Stimulated activated naive CD8-positive, alpha-beta T cell treated with anti-CD3 and anti-CD28 coated beads, Interleukin-15, Interleukin-2, amounts not matched to agents 100 U/mL and 50 U/mL, for 24 hours (primary cell): ENCODE measurements at regions not wholly inside any gene's neighbourhood (a gene's known extent, or its start where the extent isn't known, plus 50 kb on each side); places are given as distances from the start of the nearest gene placed in this dataset.

Experiments
- ATAC-seq: fragments of 150-1000 bp; cut with Tn5 transposase; one replicate; pipeline ENCODE4 v1.10.0; 2021
- DNase-seq: peaks from one replicate; pipeline ENCODE4 v3.0.0; 2021

GRCh38 chr1:193666485-193667083 is 480.2 kb upstream of the B3GALT2 start:
- no peak for DNase-seq
- no peak for ATAC-seq

- ATAC-seq, result no peak
- no peak for DNase-seq
These were observed 477.6 kb upstream of the B3GALT2 start for GRCh38 chr1:193663965-193664364.

GRCh38 chr1:193662030-193662429 is 475.6 kb upstream of the B3GALT2 start:
- no peak for ATAC-seq
- DNase-seq, result no peak

GRCh38 chr1:193661385-193661784 is 475.0 kb upstream of the B3GALT2 start:
- ATAC-seq (no peak), DNase-seq (no peak)

GRCh38 chr1:193660428-193660827 is 474.0 kb upstream of the B3GALT2 start:
- no peak for DNase-seq
- ATAC-seq, result no peak

GRCh38 chr1:193658691-193659090 is 472.3 kb upstream of the B3GALT2 start:
- DNase-seq (no peak), ATAC-seq (no peak)

GRCh38 chr1:193658081-193658480 is 471.7 kb upstream of the B3GALT2 start:
- no peak for DNase-seq
- no peak for ATAC-seq

GRCh38 chr1:193657552-193657951 is 471.1 kb upstream of the B3GALT2 start:
- DNase-seq (no peak), ATAC-seq (no peak)

GRCh38 chr1:193656841-193657240 is 470.4 kb upstream of the B3GALT2 start:
- ATAC-seq, result no peak
- no peak for DNase-seq

- DNase-seq (no peak), ATAC-seq (no peak)
These were observed 468.7 kb upstream of the B3GALT2 start for GRCh38 chr1:193654951-193655735.

- no peak for ATAC-seq
- no peak for DNase-seq
These were observed 463.2 kb upstream of the B3GALT2 start for GRCh38 chr1:193649587-193649986.

GRCh38 chr1:193634876-193635275 is 448.5 kb upstream of the B3GALT2 start:
- DNase-seq (no peak), ATAC-seq (no peak)

GRCh38 chr1:193634470-193634869 is 448.1 kb upstream of the B3GALT2 start:
- DNase-seq (peak; percentile 5), ATAC-seq (no peak)

GRCh38 chr1:193633991-193634390 is 447.6 kb upstream of the B3GALT2 start:
- ATAC-seq (no peak), DNase-seq (no peak)

- ATAC-seq (no peak), DNase-seq (no peak)
These were observed 446.7 kb upstream of the B3GALT2 start for GRCh38 chr1:193633093-193633492.

GRCh38 chr1:193631306-193631705 is 444.9 kb upstream of the B3GALT2 start:
- ATAC-seq, result no peak
- DNase-seq, result no peak

- ATAC-seq (no peak), DNase-seq (no peak)
These were observed 443.5 kb upstream of the B3GALT2 start for GRCh38 chr1:193629875-193630274.

GRCh38 chr1:193626695-193627094 is 440.3 kb upstream of the B3GALT2 start:
- ATAC-seq (no peak), DNase-seq (no peak)

- DNase-seq (no peak), ATAC-seq (no peak)
These were observed 438.8 kb upstream of the B3GALT2 start for GRCh38 chr1:193625255-193625654.

GRCh38 chr1:193619911-193620310 is 433.5 kb upstream of the B3GALT2 start:
- DNase-seq (no peak), ATAC-seq (no peak)

- no peak for DNase-seq
- ATAC-seq, result no peak
These were observed 428.4 kb upstream of the B3GALT2 start for GRCh38 chr1:193614817-193615216.

GRCh38 chr1:193614275-193614674 is 427.9 kb upstream of the B3GALT2 start:
- no peak for DNase-seq
- no peak for ATAC-seq

- no peak for DNase-seq
- no peak for ATAC-seq
These were observed 426.6 kb upstream of the B3GALT2 start for GRCh38 chr1:193613041-193613440.

GRCh38 chr1:193609592-193609991 is 423.2 kb upstream of the B3GALT2 start:
- ATAC-seq (no peak), DNase-seq (no peak)
